Esophagus (tissue), 2 donors: ENCODE measurements at regions not wholly inside any gene's neighbourhood (a gene's known extent, or its start where the extent isn't known, plus 50 kb on each side); places are given as distances from the start of the nearest gene placed in this dataset.

Experiments
- H3K27ac ChIP-seq, 2 donors: one replicate each; pipeline ENCODE4 v1.5.1; 2013; ENCODE audit warnings: low read depth in 2 of 2, mild to moderate bottlenecking in 2 of 2, inconsistent platforms in 1 of 2, low read length in 1 of 2, moderate library complexity in 1 of 2
- H3K27me3 ChIP-seq, 2 donors: one replicate each; pipeline ENCODE4 v1.6.1; 2013; ENCODE audit warnings: low read length in 2 of 2, control low read depth in 1 of 2, mild to moderate bottlenecking in 1 of 2; ENCODE audit not compliant: insufficient read depth in 2 of 2, control insufficient read depth in 1 of 2
- H3K36me3 ChIP-seq, 2 donors: one replicate each; pipeline ENCODE4 v1.6.1; 2013; ENCODE audit warnings: low read length in 1 of 2; ENCODE audit not compliant: control insufficient read depth in 2 of 2, insufficient read depth in 2 of 2
- H3K4me1 ChIP-seq, 2 donors: one replicate each; pipeline ENCODE4 v1.6.1; 2013; ENCODE audit warnings: low read length in 1 of 2; ENCODE audit not compliant: control insufficient read depth in 2 of 2, insufficient read depth in 2 of 2
- H3K4me3 ChIP-seq, 2 donors: one replicate each; pipeline ENCODE4 v1.5.1; 2013; ENCODE audit warnings: low read length in 2 of 2, mild to moderate bottlenecking in 2 of 2, low read depth in 1 of 2, moderate library complexity in 1 of 2
- H3K9me3 ChIP-seq, 2 donors: one replicate each; pipeline ENCODE4 v1.6.1; 2013; ENCODE audit warnings: mild to moderate bottlenecking in 2 of 2, low read depth in 1 of 2, low read length in 1 of 2, moderate library complexity in 1 of 2; ENCODE audit not compliant: control insufficient read depth in 2 of 2, insufficient read depth in 1 of 2
- WGBS, 2 donors: extraction: QIAGEN DNeasy Blood & Tissue Kit; methylation state at CpG; one replicate each; pipeline ENCODE4 v1.1.7; 2013; 5-methylcytosine and 5-hydroxymethylcytosine counted together
- donor health status: healthy with polysubstance abuse.
- donor health status: Bipolar disorder and iron deficiency.

- Histone ChIP-seq H3K27ac (no peak overlapping the region), H3K36me3 (no peaks in the 10 kb centered on the region), H3K4me1 (no peaks in the 10 kb centered on the region), H3K9me3 (peaks cover 0 to 4% of the 10 kb centered on the region in 2 donors), H3K27me3 (no peaks in the 10 kb centered on the region), H3K4me3 (no peak overlapping the region)
- WGBS, 2 donors, result 77 to 85% methylated on average over 3 of the region's 3 CpGs
Observed at GRCh38 chr17:13996748-13997147, 72.6 kb upstream of the COX10 start.

- H3K27ac ChIP-seq, result peak overlapping the region; percentile 58 to 70
- 55 to 73% methylated on average over 2 of the region's 2 CpGs for WGBS, 2 donors
- peaks cover 0 to 4% of the 10 kb centered on the region in 2 donors for H3K9me3 ChIP-seq
- H3K4me1 ChIP-seq, result no peaks in the 10 kb centered on the region
- H3K27me3 ChIP-seq, result no peaks in the 10 kb centered on the region
- H3K4me3 ChIP-seq, result no peak overlapping the region
- H3K36me3 ChIP-seq, result no peaks in the 10 kb centered on the region
Observed at GRCh38 chr17:14004927-14005620, 64.2 kb upstream of the COX10 start.

GRCh38 chr17:14006249-14006942, 62.9 kb upstream of the COX10 start:
- WGBS, 2 donors, result 92 to 100% methylated on average over 1 of the region's 1 CpG
- Histone ChIP-seq H3K36me3 (no peaks in the 10 kb centered on the region), H3K27ac (no peak overlapping the region), H3K9me3 (no peaks in the 10 kb centered on the region), H3K4me1 (peaks cover 0 to 6% of the 10 kb centered on the region in 2 donors), H3K4me3 (no peak overlapping the region), H3K27me3 (no peaks in the 10 kb centered on the region)

GRCh38 chr17:14007951-14008350, 61.4 kb upstream of the COX10 start:
- Histone ChIP-seq H3K9me3 (no peaks in the 10 kb centered on the region), H3K4me1 (peaks cover 2 to 6% of the 10 kb centered on the region in 2 donors), H3K27me3 (no peaks in the 10 kb centered on the region), H3K36me3 (no peaks in the 10 kb centered on the region), H3K4me3 (no peak overlapping the region), H3K27ac (no peak overlapping the region)
- WGBS, 2 donors, result 91 to 95% methylated on average over 2 of the region's 2 CpGs

GRCh38 chr17:14011036-14011692, 58.1 kb upstream of the COX10 start:
- Histone ChIP-seq H3K27ac (peak overlapping the region in 1 of 2 donors; percentile 36), H3K9me3 (no peaks in the 10 kb centered on the region), H3K4me3 (no peak overlapping the region), H3K27me3 (no peaks in the 10 kb centered on the region), H3K4me1 (peaks cover 2 to 11% of the 10 kb centered on the region in 2 donors), H3K36me3 (no peaks in the 10 kb centered on the region)
- WGBS, 2 donors, result 43% methylated on average over 5 of the region's 5 CpGs

- 40 to 44% methylated on average over 4 of the region's 4 CpGs for WGBS, 2 donors
Observed at GRCh38 chr17:14011740-14012405, 57.4 kb upstream of the COX10 start.

GRCh38 chr17:14014657-14015056, 54.6 kb upstream of the COX10 start:
- Histone ChIP-seq H3K4me1 (peaks cover 2 to 11% of the 10 kb centered on the region in 2 donors), H3K9me3 (no peaks in the 10 kb centered on the region), H3K36me3 (no peaks in the 10 kb centered on the region), H3K27me3 (no peaks in the 10 kb centered on the region), H3K27ac (peak overlapping the region; percentile 23 to 51), H3K4me3 (no peak overlapping the region)
- WGBS, 2 donors, result 45 to 57% methylated on average over 7 of the region's 7 CpGs

More at GRCh38 chr17:14011740-14012405, 57.4 kb upstream of the COX10 start:
- H3K4me1 ChIP-seq, result peaks cover 2 to 11% of the 10 kb centered on the region in 2 donors
- H3K27me3 ChIP-seq, result no peaks in the 10 kb centered on the region
- no peaks in the 10 kb centered on the region for H3K36me3 ChIP-seq
- H3K4me3 ChIP-seq, result no peak overlapping the region
- no peaks in the 10 kb centered on the region for H3K9me3 ChIP-seq
- peak overlapping the region in 1 of 2 donors; percentile 36 for H3K27ac ChIP-seq

GRCh38 chr17:14015271-14015670, 54.0 kb upstream of the COX10 start:
- Histone ChIP-seq H3K36me3 (no peaks in the 10 kb centered on the region), H3K27ac (no peak overlapping the region), H3K4me1 (peaks cover 2 to 11% of the 10 kb centered on the region in 2 donors), H3K27me3 (no peaks in the 10 kb centered on the region), H3K4me3 (no peak overlapping the region), H3K9me3 (no peaks in the 10 kb centered on the region)
- 76 to 79% methylated on average over 14 of the region's 14 CpGs for WGBS, 2 donors

GRCh38 chr17:14016858-14017257, 52.4 kb upstream of the COX10 start:
- no peak overlapping the region for H3K27ac ChIP-seq
- H3K27me3 ChIP-seq, result no peaks in the 10 kb centered on the region
- 81 to 93% methylated on average over 3 of the region's 3 CpGs for WGBS, 2 donors
- H3K4me3 ChIP-seq, result no peak overlapping the region
- no peaks in the 10 kb centered on the region for H3K36me3 ChIP-seq
- H3K9me3 ChIP-seq, result no peaks in the 10 kb centered on the region
- peaks cover 0 to 4% of the 10 kb centered on the region in 2 donors for H3K4me1 ChIP-seq
